Tibial nerve (tissue), 4 donors: ENCODE measurements at regions not wholly inside any gene's neighbourhood (a gene's known extent, or its start where the extent isn't known, plus 50 kb on each side); places are given as distances from the start of the nearest gene placed in this dataset.

ENCODE experiments used
- DNase-seq, 2 donors: peaks; one replicate each; pipeline ENCODE4 v3.0.0-alpha.2; 2019; ENCODE audit warnings: low spot score in 2 of 2
- H3K27ac ChIP-seq, 4 donors: fragments of 200-600 bp; sonication (generic) in 3 of 4; one replicate each; pipeline ENCODE4 v1.5.1; 2017 to 2019; ENCODE audit warnings: mild to moderate bottlenecking in 1 of 4
- H3K27me3 ChIP-seq, 2 donors: fragments of 200-600 bp; sonication (generic) in 1 of 2; one replicate each; pipeline versions ENCODE4 v1.5.1 to v1.6.0; 2017 to 2019
- H3K36me3 ChIP-seq, 3 donors: fragments of 200-600 bp; sonication (generic); one replicate each; pipeline ENCODE4 v1.5.1; 2018 to 2019
- H3K4me1 ChIP-seq, 4 donors: fragments of 200-600 bp; sonication (generic) in 3 of 4; one replicate each; pipeline ENCODE4 v1.5.1; 2017 to 2019
- H3K4me3 ChIP-seq, 4 donors: fragments of 200-600 bp; sonication (generic) in 3 of 4; one replicate each; pipeline ENCODE4 v1.5.1; 2017 to 2019; ENCODE audit warnings: mild to moderate bottlenecking in 1 of 4, moderate library complexity in 1 of 4
- H3K9me3 ChIP-seq, 4 donors: fragments of 200-600 bp; sonication (generic) in 3 of 4; one replicate each; pipeline ENCODE4 v1.5.1; 2017 to 2019
- CTCF ChIP-seq, 5 experiments: fragments of 200-600 bp in 3 of 5; fragments of 450-650 bp in 2 of 5; sonication (generic) in 3 of 5; IDR thresholded peaks; one replicate each; pipeline ENCODE4 v1.5.1; 2016 to 2019; ENCODE audit warnings: antibody characterized with exemption in 5 of 5, mild to moderate bottlenecking in 3 of 5, moderate library complexity in 2 of 5
- EP300 ChIP-seq, 2 donors: sonication (generic); formaldehyde crosslinking; IDR thresholded peaks; one replicate each; pipeline ENCODE4 v1.6.1; 2017; ENCODE audit warnings: antibody characterized with exemption in 2 of 2, mild to moderate bottlenecking in 1 of 2
- POLR2A ChIP-seq, 2 donors: fragments of 450-650 bp; IDR thresholded peaks; one replicate each; pipeline ENCODE4 v1.6.1; 2017; ENCODE audit warnings: antibody characterized with exemption in 2 of 2, mild to moderate bottlenecking in 2 of 2, moderate library complexity in 2 of 2
- WGBS, 2 donors: methylation state at CpG; one replicate each; pipeline ENCODE4 v1.1.5; 2018; 5-methylcytosine and 5-hydroxymethylcytosine counted together

GRCh38 chr6:4281341-4282293 lies 146.2 kb upstream of the ECI2 start:
- no peak for TF ChIP-seq POLR2A (IDR thresholded peaks at IDR 0.05)
- TF ChIP-seq CTCF (IDR thresholded peaks at IDR 0.05), result peak in 4 of 5 experiments; percentile 5 to 39 (median 17)
- no peak overlapping the region for H3K27ac ChIP-seq
- 32 to 33% methylated on average over 38 to 46 of the region's 46 CpGs for WGBS, 2 donors
- peak overlapping the region in 3 of 4 donors; percentile 32 to 33 (median 33) for H3K4me3 ChIP-seq
- peaks cover 0 to 7% (median 3%) of the 10 kb centered on the region in 4 donors for H3K4me1 ChIP-seq
- no peaks in the 10 kb centered on the region for H3K9me3 ChIP-seq
- peaks cover 0 to 18% of the 10 kb centered on the region in 2 donors for H3K27me3 ChIP-seq
- no peak for DNase-seq
- no peaks in the 10 kb centered on the region for H3K36me3 ChIP-seq

GRCh38 chr6:4280707-4281106 lies 145.3 kb upstream of the ECI2 start:
- peaks cover 0 to 18% of the 10 kb centered on the region in 2 donors for H3K27me3 ChIP-seq
- TF ChIP-seq CTCF (IDR thresholded peaks at IDR 0.05), result no peak
- no peak for TF ChIP-seq POLR2A (IDR thresholded peaks at IDR 0.05)
- TF ChIP-seq EP300 (IDR thresholded peaks at IDR 0.05), result no peak
- H3K4me1 ChIP-seq, result peaks cover 0 to 7% (median 3%) of the 10 kb centered on the region in 4 donors
- H3K27ac ChIP-seq, result no peak overlapping the region
- H3K4me3 ChIP-seq, result no peak overlapping the region
- H3K9me3 ChIP-seq, result no peaks in the 10 kb centered on the region
- no peak for DNase-seq
- H3K36me3 ChIP-seq, result no peaks in the 10 kb centered on the region
- 23 to 73% methylated on average over 1 of the region's 1 CpG for WGBS, 2 donors

- no peak for DNase-seq
- Histone ChIP-seq H3K9me3 (no peaks in the 10 kb centered on the region), H3K36me3 (no peaks in the 10 kb centered on the region), H3K27ac (no peak overlapping the region), H3K4me3 (no peak overlapping the region), H3K4me1 (peaks cover 0 to 7% (median 3%) of the 10 kb centered on the region in 4 donors), H3K27me3 (peaks cover 0 to 18% of the 10 kb centered on the region in 2 donors)
- 91 to 93% methylated on average over 7 of the region's 7 CpGs for WGBS, 2 donors
- no peak for TF ChIP-seq CTCF (IDR thresholded peaks at IDR 0.05)
- no peak for TF ChIP-seq POLR2A (IDR thresholded peaks at IDR 0.05)
- no peak for TF ChIP-seq EP300 (IDR thresholded peaks at IDR 0.05)
Observed at GRCh38 chr6:4280031-4280430, 144.7 kb upstream of the ECI2 start.

GRCh38 chr6:4274382-4275082 lies 139.2 kb upstream of the ECI2 start:
- 17 to 20% methylated on average over 2 of the region's 2 CpGs for WGBS, 2 donors
- no peaks in the 10 kb centered on the region for H3K4me1 ChIP-seq

More at GRCh38 chr6:4274382-4275082, 139.2 kb upstream of the ECI2 start:
- TF ChIP-seq EP300 (IDR thresholded peaks at IDR 0.05), result no peak
- no peak for TF ChIP-seq CTCF (IDR thresholded peaks at IDR 0.05)
- TF ChIP-seq POLR2A (IDR thresholded peaks at IDR 0.05), result no peak
- Histone ChIP-seq H3K27ac (no peak overlapping the region), H3K27me3 (no peaks in the 10 kb centered on the region), H3K4me3 (no peak overlapping the region), H3K36me3 (no peaks in the 10 kb centered on the region), H3K9me3 (no peaks in the 10 kb centered on the region)
- DNase-seq, result no peak
